NCI-H460 (cell line): ENCODE measurements at regions not wholly inside any gene's neighbourhood (a gene's known extent, or its start where the extent isn't known, plus 50 kb on each side); places are given as distances from the start of the nearest gene placed in this dataset.

Experiments used
- DNase-seq: peaks from one replicate; pipeline ENCODE4 v3.0.0-alpha.2; 2016; ENCODE audit warnings: low read depth; ENCODE audit errors: extremely low read depth

DNA sequence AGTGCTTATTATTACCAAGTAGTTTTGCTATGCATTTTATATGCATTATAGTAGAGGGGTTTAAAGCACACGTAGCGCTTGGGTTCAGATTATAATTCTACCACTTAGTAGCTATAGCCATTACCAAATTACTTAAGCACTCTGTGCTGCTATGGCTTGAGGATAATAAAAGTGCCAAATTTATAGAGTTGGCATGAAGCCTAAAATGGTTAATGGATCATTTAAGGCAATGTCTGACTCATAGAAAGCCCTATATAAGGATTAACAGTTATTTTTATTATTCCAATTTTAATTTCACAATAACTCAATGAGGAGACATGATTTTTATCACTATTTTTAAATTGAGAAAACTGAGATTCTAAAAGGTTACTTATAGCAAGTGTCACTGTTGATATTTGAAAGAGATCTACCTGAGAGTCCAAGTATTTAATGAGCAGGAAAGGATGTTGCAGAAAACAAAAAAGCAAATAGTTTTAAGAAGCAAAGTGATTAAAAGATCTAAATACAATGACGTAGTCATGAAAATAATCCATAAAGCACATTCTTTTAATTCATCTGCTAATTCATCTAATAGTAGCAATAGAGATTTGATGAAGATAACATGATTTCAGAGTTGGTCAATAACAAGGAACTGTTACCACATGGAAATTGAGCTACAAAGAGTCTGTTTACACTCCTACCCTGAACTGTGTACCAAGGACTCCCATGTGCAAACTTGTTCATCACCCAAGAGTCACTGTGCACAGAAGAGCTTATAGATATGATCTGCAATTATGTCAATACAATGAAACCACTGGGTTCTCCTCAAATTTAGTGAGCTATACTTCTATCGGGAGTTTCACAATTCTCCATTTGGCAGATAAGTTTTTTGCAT is 78.8 kb upstream of the DTNA start:
- DNase-seq, result no peak

DNA sequence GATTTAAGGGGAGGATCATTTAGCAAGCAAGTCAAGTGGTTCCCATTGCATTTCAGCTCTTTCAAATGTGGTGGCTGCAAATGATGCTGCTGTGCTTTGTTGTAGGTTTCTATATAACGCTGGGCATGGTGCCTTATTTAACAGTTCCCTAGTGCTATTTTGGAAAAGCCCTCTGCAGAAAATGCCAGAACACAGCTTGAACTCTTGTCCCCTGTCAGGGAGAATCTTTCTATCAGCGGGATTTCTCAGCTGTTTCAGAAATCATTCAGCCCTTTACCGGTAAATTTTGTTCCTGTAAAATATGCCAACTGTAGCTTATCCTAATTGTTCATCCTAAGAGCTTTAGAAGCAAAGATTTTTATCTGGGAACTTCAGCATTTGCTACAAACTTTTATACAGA is 77.8 kb upstream of the DTNA start:
- no peak for DNase-seq

- DNase-seq, result no peak
Measured at GRCh38 chr18:34633368-34633767, 76.7 kb upstream of the DTNA start.

- DNase-seq, result no peak
Measured at GRCh38 chr18:34637094-34637801, 72.8 kb upstream of the DTNA start.

DNA sequence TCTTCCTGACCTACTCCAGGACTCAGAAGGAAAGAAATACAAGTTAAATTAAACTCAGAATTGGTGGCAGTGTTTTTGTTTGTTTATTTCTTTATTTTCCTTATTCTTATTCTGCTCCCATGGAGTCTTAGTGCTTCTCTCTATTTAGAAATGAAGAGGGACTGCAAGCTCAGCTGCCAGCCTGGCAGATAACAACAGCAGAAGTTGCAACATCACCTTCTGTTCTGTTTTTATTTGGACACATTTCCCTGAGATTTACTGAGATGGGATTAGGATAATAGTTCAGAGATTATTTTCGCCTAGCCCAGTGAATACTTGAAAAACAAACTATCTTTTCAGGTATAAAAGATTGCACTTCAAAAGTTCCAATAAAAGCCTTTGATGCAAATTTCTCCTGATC is 70.4 kb upstream of the DTNA start:
- no peak for DNase-seq

DNA sequence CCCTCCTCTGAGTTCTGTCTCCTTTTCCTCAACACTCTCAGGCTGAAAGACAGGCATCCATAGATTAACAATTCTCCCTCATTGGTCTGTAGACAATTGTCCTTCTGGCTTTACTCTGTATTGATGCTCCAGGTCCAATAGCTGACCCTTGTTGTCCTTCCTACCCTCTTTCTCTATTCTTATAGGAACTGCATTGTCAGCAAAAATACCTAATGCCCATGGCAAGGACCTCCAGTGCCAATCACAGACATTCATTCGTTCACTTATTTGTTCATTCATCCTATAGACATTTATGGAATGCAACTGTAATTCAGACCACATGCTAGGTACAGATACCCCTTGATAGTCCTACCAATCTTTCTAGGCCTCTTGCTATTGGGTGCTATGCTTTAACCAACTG is 69.8 kb upstream of the DTNA start:
- no peak for DNase-seq

GRCh38 chr18:34643989-34644388 is 66.1 kb upstream of the DTNA start:
- DNase-seq, result no peak

DNA sequence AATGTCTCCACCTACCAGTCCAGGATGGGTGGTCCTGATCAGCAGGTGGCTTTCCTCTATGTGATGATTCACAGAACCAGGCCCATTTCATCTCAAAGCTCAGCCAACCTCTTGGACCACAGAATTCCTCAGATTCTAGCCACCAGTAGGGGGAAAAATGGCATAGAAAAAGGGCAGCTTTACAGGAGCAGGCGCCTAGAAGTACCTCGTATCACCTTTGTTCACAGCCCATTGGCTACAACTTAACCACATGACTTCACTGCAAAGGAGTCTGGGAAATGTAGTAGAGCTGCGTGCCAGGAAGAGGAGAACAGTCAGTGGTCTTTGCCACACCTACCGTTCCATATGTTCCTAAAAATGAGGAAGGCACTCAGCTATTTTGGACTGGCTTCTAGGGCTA is 62.8 kb upstream of the DTNA start:
- no peak for DNase-seq

GRCh38 chr18:34648269-34648985 is 61.7 kb upstream of the DTNA start:
- DNase-seq, result no peak

- DNase-seq, result no peak
Measured at GRCh38 chr18:34649080-34649479, 61.0 kb upstream of the DTNA start.

- no peak for DNase-seq
Measured at GRCh38 chr18:34650121-34650545, 60.0 kb upstream of the DTNA start.

- no peak for DNase-seq
Measured at GRCh38 chr18:34651586-34652369, 58.3 kb upstream of the DTNA start.

DNA sequence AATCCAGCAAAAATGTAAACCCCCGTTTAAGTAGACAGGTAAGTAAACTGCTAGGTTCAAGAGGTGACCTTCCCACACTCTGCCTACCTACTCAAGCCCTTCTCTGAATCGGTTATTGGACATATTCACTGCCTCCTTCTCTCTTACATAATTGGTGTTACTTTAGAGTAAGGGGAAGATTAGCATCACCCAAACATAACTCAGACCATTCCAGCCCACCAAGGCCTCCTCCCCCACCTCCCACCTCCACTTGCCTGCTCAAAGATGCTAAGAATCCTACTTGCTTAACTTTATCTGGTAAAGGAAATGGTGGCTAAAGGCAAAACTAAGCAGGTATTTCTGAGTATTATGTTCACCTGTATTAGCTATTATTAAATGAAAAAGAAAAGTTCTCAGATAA is 55.0 kb upstream of the DTNA start:
- no peak for DNase-seq

- no peak for DNase-seq
Measured at GRCh38 chr18:34657860-34658500, 52.1 kb upstream of the DTNA start.

GRCh38 chr18:34659579-34660517 is 50.2 kb upstream of the DTNA start:
- DNase-seq, result peak; percentile 76
